HEK293T (cell line): ENCODE measurements at regions not wholly inside any gene's neighbourhood (a gene's known extent, or its start where the extent isn't known, plus 50 kb on each side); places are given as distances from the start of the nearest gene placed in this dataset.

Experiments
- ARNT ChIP-seq: fragments of 450-650 bp; IDR thresholded peaks from 2 replicates; pipeline ENCODE4 v1.6.1; 2017; ENCODE audit warnings: mild to moderate bottlenecking
- BHLHE40 ChIP-seq: fragments of 450-650 bp; IDR thresholded peaks from 2 replicates; pipeline ENCODE4 v1.6.1; 2016; ENCODE audit warnings: mild to moderate bottlenecking, moderate library complexity, borderline replicate concordance
- ELF4 ChIP-seq: fragments of 450-650 bp; IDR thresholded peaks from 2 replicates; pipeline ENCODE4 v1.6.1; 2017; ENCODE audit warnings: antibody characterized with exemption
- FOXK2 ChIP-seq: fragments of 450-650 bp; IDR thresholded peaks from 2 replicates; pipeline ENCODE4 v1.6.1; 2016; ENCODE audit warnings: mild to moderate bottlenecking
- FOXM1 ChIP-seq: fragments of 450-650 bp; IDR thresholded peaks from 2 replicates; pipeline ENCODE4 v1.6.1; 2017; ENCODE audit warnings: mild to moderate bottlenecking, borderline replicate concordance
- HDGF ChIP-seq: fragments of 450-650 bp; IDR thresholded peaks from 2 replicates; pipeline ENCODE4 v1.6.1; 2017; ENCODE audit warnings: antibody characterized with exemption, borderline replicate concordance
- L3MBTL2 ChIP-seq: fragments of 450-650 bp; conservative IDR thresholded peaks from 2 replicates; pipeline ENCODE4 v1.6.1; 2016; ENCODE audit warnings: mild to moderate bottlenecking
- LEF1 ChIP-seq: fragments of 450-650 bp; IDR thresholded peaks from 2 replicates; pipeline ENCODE4 v1.6.1; 2017; ENCODE audit warnings: mild to moderate bottlenecking, borderline replicate concordance
- NFRKB ChIP-seq: fragments of 450-650 bp; IDR thresholded peaks from 2 replicates; pipeline ENCODE4 v1.6.1; 2016; ENCODE audit warnings: mild to moderate bottlenecking, moderate library complexity
- PKNOX1 ChIP-seq: fragments of 450-650 bp; IDR thresholded peaks from 2 replicates; pipeline ENCODE4 v1.6.1; 2016
- SP1 ChIP-seq: fragments of 450-650 bp; IDR thresholded peaks from 2 replicates; pipeline ENCODE4 v1.6.1; 2017
- SUZ12 ChIP-seq: fragments of 450-650 bp; IDR thresholded peaks from 2 replicates; pipeline ENCODE4 v1.6.1; 2016; ENCODE audit warnings: mild to moderate bottlenecking

- TF ChIP-seq PKNOX1, result no peak
- TF ChIP-seq ELF4, result no peak
- TF ChIP-seq NFRKB, result no peak
- TF ChIP-seq LEF1, result no peak
- TF ChIP-seq ARNT, result no peak
- TF ChIP-seq FOXM1, result no peak
- no peak for TF ChIP-seq BHLHE40
- no peak for TF ChIP-seq FOXK2
- TF ChIP-seq SP1, result no peak
- no peak for TF ChIP-seq HDGF
- TF ChIP-seq SUZ12, result no peak
- TF ChIP-seq L3MBTL2, result no peak
Observed at GRCh38 chr9:126556560-126557250, 57.0 kb upstream of the LMX1B start.
